PC-3 (cell line): ENCODE measurements at regions not wholly inside any gene's neighbourhood (a gene's known extent, or its start where the extent isn't known, plus 50 kb on each side); places are given as distances from the start of the nearest gene placed in this dataset.
A peak's percentile ranks its signal among the peaks of the same experiment; 100 is the strongest.

Experiments used
- ATAC-seq: fragments of 200-7000 bp; cut with Tn5 transposase; 2 replicates; pipeline ENCODE4 v1.9.1; 2020; ENCODE audit warnings: mild to moderate bottlenecking, moderate library complexity
- BruUV-seq: library from RNA; stranded (reverse); fragments of 400-500 nt; replicated peaks from 2 replicates; lab custom pipeline; 2021; lab: Mats Ljungman, UMichigan
- CTCF ChIA-PET: fragments of 300-600 bp; sonication (Branson Sonifier 250); formaldehyde crosslinking; loops from one replicate; lab custom pipeline; 2022; ENCODE audit warnings: antibody characterized with exemption; lab: Charles Lee
- POLR2A ChIA-PET: fragments of 300-600 bp; sonication (Branson Sonifier 250); formaldehyde crosslinking; loops from one replicate; lab custom pipeline; 2022; ENCODE audit warnings: antibody characterized with exemption; ENCODE audit not compliant: unreplicated experiment; lab: Charles Lee
- DNase-seq: peaks from one replicate; pipeline ENCODE4 v3.0.0-alpha.2; 2015
- H2AFZ ChIP-seq: fragments of 300-600 bp; sonication (generic); 2 replicates; pipeline ENCODE4 v1.6.0; 2016; ENCODE audit warnings: antibody characterized with exemption, low read length
- H3F3A ChIP-seq: fragments of 300-600 bp; sonication (generic); one replicate; pipeline ENCODE4 v1.6.0; 2017; ENCODE audit warnings: antibody characterized with exemption, low read length, control low read depth, mild to moderate bottlenecking; ENCODE audit not compliant: unreplicated experiment
- H3K27ac ChIP-seq: fragments of 300-600 bp; sonication (generic); 2 replicates; pipeline ENCODE4 v1.5.1; 2016; ENCODE audit warnings: mild to moderate bottlenecking, low read length
- H3K27me3 ChIP-seq: fragments of 300-600 bp; sonication (generic); 2 replicates; pipeline ENCODE4 v1.6.1; 2016; ENCODE audit warnings: low read length, mixed read lengths
- H3K36me3 ChIP-seq: fragments of 300-600 bp; sonication (generic); 2 replicates; pipeline ENCODE4 v1.6.1; 2016; ENCODE audit warnings: low read depth, mixed run types, low read length, mixed read lengths
- H3K4me1 ChIP-seq: fragments of 300-600 bp; sonication (generic); 2 replicates; pipeline ENCODE4 v1.5.1; 2016; ENCODE audit warnings: low read length; ENCODE audit not compliant: insufficient read depth
- H3K4me2 ChIP-seq: fragments of 300-600 bp; sonication (generic); 2 replicates; pipeline ENCODE4 v1.6.0; 2016; ENCODE audit warnings: low read length
- H3K4me3 ChIP-seq: fragments of 300-600 bp; sonication (generic); 2 replicates; pipeline ENCODE4 v1.5.1; 2016; ENCODE audit warnings: mild to moderate bottlenecking, low read length, mixed read lengths
- H3K79me2 ChIP-seq: fragments of 300-600 bp; sonication (generic); 2 replicates; pipeline ENCODE4 v1.6.1; 2017; ENCODE audit warnings: low read length, mixed read lengths
- H3K9ac ChIP-seq: fragments of 300-600 bp; sonication (generic); 2 replicates; pipeline ENCODE4 v1.6.0; 2016; ENCODE audit warnings: mild to moderate bottlenecking, low read length
- H3K9me2 ChIP-seq: fragments of 300-600 bp; sonication (generic); replicated peaks from 2 replicates; pipeline ENCODE4 v1.6.1; 2016; ENCODE audit warnings: mixed run types, low read length, mixed read lengths
- H3K9me3 ChIP-seq: fragments of 300-600 bp; sonication (generic); 2 replicates; pipeline ENCODE4 v1.6.1; 2016; ENCODE audit warnings: low read length, mixed read lengths
- H4K20me1 ChIP-seq: fragments of 300-600 bp; sonication (generic); 2 replicates; pipeline ENCODE4 v1.6.1; 2016; ENCODE audit warnings: low read length, mixed read lengths
- EZH2 ChIP-seq: fragments of 300-600 bp; sonication (generic); IDR thresholded peaks from one replicate; pipeline ENCODE4 v1.6.1; 2017; ENCODE audit warnings: antibody characterized with exemption, mild to moderate bottlenecking, low read length; ENCODE audit not compliant: unreplicated experiment
- EZH2phosphoT487 ChIP-seq: fragments of 300-600 bp; sonication (generic); IDR thresholded peaks from 2 replicates; pipeline ENCODE4 v1.6.1; 2018; ENCODE audit warnings: mild to moderate bottlenecking, antibody characterized with exemption, low read length, borderline replicate concordance
- intact Hi-C: fragments of 100-400 bp; cut with micrococcal nuclease; formaldehyde crosslinking; loops from 2 replicates; pipeline ENCODE4 v1.9.0; 2023
- TF ChIP-seq, protein P1 (sequence below): fragments of 300-600 bp; sonication (generic); conservative IDR thresholded peaks from 2 replicates; pipeline ENCODE4 v1.5.1; 2017; ENCODE audit warnings: antibody characterized with exemption, low read depth, mild to moderate bottlenecking, low read length

DNA sequence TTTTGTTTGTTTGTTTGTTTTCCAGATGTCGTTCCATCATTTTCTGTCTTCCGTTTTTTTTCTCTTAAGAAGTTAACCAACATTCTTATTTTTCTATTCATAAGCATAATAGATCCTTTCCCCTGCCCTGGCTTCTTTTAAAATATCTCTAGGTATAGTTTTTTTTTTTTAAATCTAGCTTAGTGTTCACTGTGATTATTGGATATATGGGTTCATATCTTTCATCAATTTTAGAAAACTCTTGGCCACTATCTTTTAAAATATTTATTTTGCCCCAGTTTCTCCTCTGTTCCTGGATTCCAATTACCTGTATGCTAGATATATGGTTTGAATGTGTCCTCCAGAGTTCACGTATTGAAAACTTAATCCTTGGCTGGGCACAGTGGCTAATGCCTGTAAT lies 59.6 kb downstream of the GSX2 start:
- TF ChIP-seq EZH2 (no peak), EZH2phosphoT487 (no peak)
- TF ChIP-seq, protein P1, sequence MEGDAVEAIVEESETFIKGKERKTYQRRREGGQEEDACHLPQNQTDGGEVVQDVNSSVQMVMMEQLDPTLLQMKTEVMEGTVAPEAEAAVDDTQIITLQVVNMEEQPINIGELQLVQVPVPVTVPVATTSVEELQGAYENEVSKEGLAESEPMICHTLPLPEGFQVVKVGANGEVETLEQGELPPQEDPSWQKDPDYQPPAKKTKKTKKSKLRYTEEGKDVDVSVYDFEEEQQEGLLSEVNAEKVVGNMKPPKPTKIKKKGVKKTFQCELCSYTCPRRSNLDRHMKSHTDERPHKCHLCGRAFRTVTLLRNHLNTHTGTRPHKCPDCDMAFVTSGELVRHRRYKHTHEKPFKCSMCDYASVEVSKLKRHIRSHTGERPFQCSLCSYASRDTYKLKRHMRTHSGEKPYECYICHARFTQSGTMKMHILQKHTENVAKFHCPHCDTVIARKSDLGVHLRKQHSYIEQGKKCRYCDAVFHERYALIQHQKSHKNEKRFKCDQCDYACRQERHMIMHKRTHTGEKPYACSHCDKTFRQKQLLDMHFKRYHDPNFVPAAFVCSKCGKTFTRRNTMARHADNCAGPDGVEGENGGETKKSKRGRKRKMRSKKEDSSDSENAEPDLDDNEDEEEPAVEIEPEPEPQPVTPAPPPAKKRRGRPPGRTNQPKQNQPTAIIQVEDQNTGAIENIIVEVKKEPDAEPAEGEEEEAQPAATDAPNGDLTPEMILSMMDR, result no peak
- Histone ChIP-seq H3K4me2 (no peak overlapping the region), H3F3A (no peaks in the 10 kb centered on the region), H3K9me2 (no peaks in the 10 kb centered on the region), H3K36me3 (no peaks in the 10 kb centered on the region; the same call in 1 of the 2 replicates), H3K9me3 (peaks cover 5% of the 10 kb centered on the region; the same call in 1 of the 2 replicates), H3K9ac (no peak overlapping the region), H3K4me3 (no peak overlapping the region), H3K27ac (no peak overlapping the region), H2AFZ (no peak overlapping the region), H3K4me1 (no peaks in the 10 kb centered on the region), H3K79me2 (no peaks in the 10 kb centered on the region), H3K27me3 (no peaks in the 10 kb centered on the region), H4K20me1 (no peaks in the 10 kb centered on the region)
- ATAC-seq (no peak), DNase-seq (no peak)
- ChIA-PET CTCF (no interaction called here), POLR2A (interaction anchor here (0.6 kb wide), 1 partner anchor 18 kb away, joined by 5 read pairs; no protein-coding TSS in a partner anchor)
- intact Hi-C loops, result no loop called here
- BruUV-seq, result no TSS peak

DNA sequence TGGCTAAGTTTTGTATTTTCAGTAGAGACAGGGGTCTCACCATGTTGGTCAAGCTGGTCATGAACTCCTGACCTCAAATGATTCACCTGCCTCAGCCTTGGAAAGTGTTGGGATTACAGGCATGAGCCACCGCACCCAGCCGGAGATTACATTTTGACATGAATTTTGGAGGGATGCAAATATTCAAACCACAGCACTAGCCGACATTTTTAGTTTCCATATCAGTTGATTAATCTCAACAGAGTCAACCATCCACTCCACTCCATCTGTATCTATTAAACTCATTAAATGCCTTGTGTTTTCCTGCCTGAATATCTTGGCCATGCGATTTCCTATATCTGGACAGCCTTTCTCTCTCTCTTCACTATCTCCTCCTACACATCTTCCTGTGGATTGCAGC lies 64.1 kb upstream of the PDGFRA start:
- no peaks in the 10 kb centered on the region for H3F3A ChIP-seq
- CTCF ChIA-PET, result no interaction called here
- peak overlapping the region; percentile 8 for H3K4me2 ChIP-seq
- no peaks in the 10 kb centered on the region for H3K9me2 ChIP-seq
- intact Hi-C loops, result no loop called here
- no peak overlapping the region for H3K27ac ChIP-seq
- H3K4me1 ChIP-seq, result peaks cover 13% of the 10 kb centered on the region; the same call in 1 of the 2 replicates
- no peaks in the 10 kb centered on the region for H3K27me3 ChIP-seq
- no TSS peak for BruUV-seq
- no peak overlapping the region for H3K9ac ChIP-seq
- DNase-seq, result no peak
- no peaks in the 10 kb centered on the region for H4K20me1 ChIP-seq
- POLR2A ChIA-PET, result interaction anchor here (0.7 kb wide), 1 partner anchor 612 kb away, joined by 9 read pairs; no protein-coding TSS in a partner anchor
- H3K79me2 ChIP-seq, result no peaks in the 10 kb centered on the region
- no peaks in the 10 kb centered on the region; the same call in 1 of the 2 replicates for H3K36me3 ChIP-seq
- H2AFZ ChIP-seq, result no peak overlapping the region
- H3K9me3 ChIP-seq, result no peaks in the 10 kb centered on the region
- TF ChIP-seq, protein P1, result no peak
- no peak for TF ChIP-seq EZH2phosphoT487
- TF ChIP-seq EZH2, result no peak
- no peak overlapping the region for H3K4me3 ChIP-seq
- no peak; the same call in 1 of the 2 replicates for ATAC-seq

DNA sequence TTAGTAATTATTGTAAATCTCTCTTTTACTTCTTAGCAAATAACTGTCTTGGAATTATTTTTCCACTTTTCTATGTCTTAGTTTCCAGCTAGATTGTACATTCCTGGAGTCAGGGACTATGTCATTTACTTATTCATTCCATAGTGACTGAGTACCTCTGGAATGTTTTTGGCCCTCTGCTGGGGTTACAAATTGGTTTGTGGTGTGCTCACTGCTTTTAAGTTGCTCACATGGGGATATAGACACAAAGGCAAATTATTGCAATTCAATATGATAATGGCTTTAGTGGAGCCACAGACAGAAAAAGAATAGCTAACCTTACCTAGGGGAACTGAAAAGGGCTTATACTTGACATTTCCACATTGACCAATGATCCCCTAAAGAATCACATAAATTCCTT lies 63.7 kb upstream of the PDGFRA start:
- ChIA-PET CTCF (no interaction called here), POLR2A (interaction anchor here (0.7 kb wide), 1 partner anchor 612 kb away, joined by 9 read pairs; no protein-coding TSS in a partner anchor)
- Histone ChIP-seq H3K27me3 (no peaks in the 10 kb centered on the region), H3K4me2 (peak overlapping the region; percentile 8), H3K9me2 (no peaks in the 10 kb centered on the region), H3K4me1 (peaks cover 13% of the 10 kb centered on the region; the same call in 1 of the 2 replicates), H3K9me3 (no peaks in the 10 kb centered on the region), H4K20me1 (no peaks in the 10 kb centered on the region), H3K4me3 (no peak overlapping the region), H3K79me2 (no peaks in the 10 kb centered on the region), H3F3A (no peaks in the 10 kb centered on the region), H3K27ac (no peak overlapping the region), H3K36me3 (no peaks in the 10 kb centered on the region; the same call in 1 of the 2 replicates), H2AFZ (no peak overlapping the region), H3K9ac (no peak overlapping the region)
- intact Hi-C loops, result no loop called here
- TF ChIP-seq, protein P1, result peak; percentile 41; the same call in 1 of the 2 replicates
- TF ChIP-seq EZH2phosphoT487, result no peak
- ATAC-seq (peak; percentile 95), DNase-seq (peak; percentile 91)
- BruUV-seq, result no TSS peak
